ENCODE measurements at regions not wholly inside any gene's neighbourhood (a gene's known extent, or its start where the extent isn't known, plus 50 kb on each side); places are given as distances from the start of the nearest gene placed in this dataset.

- H3K27ac ChIP-seq (ENCODE audit: low read depth, low read length): no peak overlapping the region
- no peaks in the 10 kb centered on the region for H3K36me3 ChIP-seq (ENCODE audit: control insufficient read depth in 2 of 4, insufficient read depth in 4 of 4, low read length in 3 of 4)
- H3K4me1 ChIP-seq (replicated peaks in 1 of 4; ENCODE audit: control insufficient read depth in 3 of 4, insufficient read depth in 4 of 4, low read length in 3 of 4): peaks cover 19 to 37% (median 29%) of the 10 kb centered on the region in 4 experiments
- POLR2A ChIA-PET (ENCODE audit: partially characterized antibody): interaction anchor here (0.7 to 3.4 kb wide), 12 partner anchors 9 to 262 kb away, joined by 3 to 17 read pairs (median 4); partner anchors contain the start of genes RPL4, SMAD6 and ZWILCH
- H4K5ac ChIP-seq (ENCODE audit: insufficient read length, low read depth, low read length): no peak overlapping the region
- no peak overlapping the region for H3K14ac ChIP-seq (ENCODE audit: insufficient read length)
- H3K9ac ChIP-seq (replicated peaks in 1 of 4; ENCODE audit: extremely low read depth in 1 of 4, low read depth in 3 of 4, low read length in 3 of 4): peak overlapping the region in 3 of 4 experiments; percentile 54 to 60 (median 55); a peak in 6 of 7 replicates
- H2BK12ac ChIP-seq (ENCODE audit: low read depth, low read length): peak overlapping the region; percentile 55
- H3K23ac ChIP-seq (ENCODE audit: insufficient read length): no peak overlapping the region
- H4K91ac ChIP-seq (replicated peaks; ENCODE audit: insufficient read length, low read length): peak overlapping the region; percentile 70
- peak overlapping the region; percentile 45 to 83 for H3K4me2 ChIP-seq (ENCODE audit: insufficient read depth in 1 of 2, low read depth in 2 of 2, low read length in 2 of 2)
- H3K4ac ChIP-seq (replicated peaks; ENCODE audit: insufficient read length, low read depth, low read length): peak overlapping the region; percentile 63
- DNase-seq (ENCODE audit: low read depth in 1 of 2, low spot score in 2 of 2): peak; percentile 36 to 68
- H3K79me1 ChIP-seq (ENCODE audit: low read depth, low read length): no peaks in the 10 kb centered on the region
- peaks cover 0 to 5% (median 1%) of the 10 kb centered on the region in 4 experiments; a peak in 4 of 7 replicates for H3K27me3 ChIP-seq (replicated peaks in 1 of 4; ENCODE audit: control insufficient read depth in 3 of 4, extremely low read depth in 1 of 4, insufficient read depth in 3 of 4, low read length in 3 of 4)
- H2BK120ac ChIP-seq (replicated peaks; ENCODE audit: low read depth, low read length): peak overlapping the region; percentile 86
- H3K18ac ChIP-seq (ENCODE audit: extremely low read depth, low read length): peak overlapping the region; percentile 95
- H2AK5ac ChIP-seq (ENCODE audit: low read depth, low read length): no peak overlapping the region
- H3K9me3 ChIP-seq (ENCODE audit: insufficient read depth in 2 of 2, low read depth in 1 of 2, low read length in 1 of 2): no peaks in the 10 kb centered on the region
- no peak overlapping the region for H2AFZ ChIP-seq (ENCODE audit: low read length)
- no peaks in the 10 kb centered on the region for H3K79me2 ChIP-seq (ENCODE audit: control insufficient read depth in 1 of 2, insufficient read depth in 2 of 2, low read length in 2 of 2)
- no peak for FAIRE-seq
- H4K8ac ChIP-seq (ENCODE audit: extremely low read depth, insufficient read depth, low read length): peak overlapping the region; percentile 87; the same call in 1 of the 2 replicates
- H3K4me3 ChIP-seq (ENCODE audit: extremely low read depth in 1 of 4, insufficient read depth in 2 of 4, low read depth in 3 of 4, low read length in 4 of 4): peak overlapping the region in 2 of 4 experiments; percentile 11 to 50; a peak in 5 of 8 replicates
- CTCF ChIA-PET (ENCODE audit: partially characterized antibody): interaction anchor here (0.6 to 22.4 kb wide), 23 partner anchors 8 to 241 kb away, joined by 3 to 361 read pairs (median 4); partner anchors contain the start of gene SMAD6
- no peak overlapping the region; the same call in 1 of the 2 replicates for H2BK15ac ChIP-seq (ENCODE audit: low read length)
- no peak overlapping the region for H3K56ac ChIP-seq (replicated peaks; ENCODE audit: insufficient read length, low read depth, low read length)
- peak overlapping the region; percentile 93; the same call in 1 of the 2 replicates for H2BK5ac ChIP-seq (ENCODE audit: low read depth, low read length)
- no peaks in the 10 kb centered on the region for H4K20me1 ChIP-seq (replicated peaks in 1 of 2; ENCODE audit: control insufficient read depth in 1 of 2, insufficient read depth in 2 of 2, low read length in 2 of 2)
- peak overlapping the region; percentile 64 for H2BK20ac ChIP-seq (ENCODE audit: low read length)
- WGBS, 2 experiments (ENCODE audit: extremely low coverage in 1 of 2, insufficient coverage in 1 of 2, insufficient read length in 1 of 2, insufficient replicate concordance in 2 of 2, low coverage in 1 of 2, low lambda C conversion rate in 2 of 2, missing lambda C conversion rate in 1 of 2): 10% methylated on average over 36 of the region's 75 CpGs; no CpG with 5 or more reads in 1 of the 2 experiments
- H3K23me2 ChIP-seq (ENCODE audit: low read depth, low read length): no peaks in the 10 kb centered on the region; the same call in 1 of the 2 replicates
- TF ChIP-seq RXRA (IDR thresholded peaks at IDR 0.05; ENCODE audit: insufficient read depth, low read depth, low read length): no peak
- TF ChIP-seq RBBP5 (IDR thresholded peaks at IDR 0.05; ENCODE audit: borderline replicate concordance, low read depth, low read length): no peak; the same call in 1 of the 2 replicates
- TF ChIP-seq HDAC2 (IDR thresholded peaks at IDR 0.05; ENCODE audit: borderline replicate concordance in 1 of 2, low read depth in 2 of 2, low read length in 2 of 2): no peak
- no peak for TF ChIP-seq SIRT6 (IDR thresholded peaks at IDR 0.05; ENCODE audit: low read length)
- no peak for TF ChIP-seq CEBPB (IDR thresholded peaks at IDR 0.05; ENCODE audit: low read depth, low read length)
- no peak for TF ChIP-seq SP1 (IDR thresholded peaks at IDR 0.05; ENCODE audit: low read depth, low read length)
- TF ChIP-seq TEAD4 (IDR thresholded peaks at IDR 0.05; ENCODE audit: low read depth, low read length): peak; percentile 92
- TF ChIP-seq SUZ12 (IDR thresholded peaks at IDR 0.05; ENCODE audit: low read length): no peak
- TF ChIP-seq RFX5 (IDR thresholded peaks at IDR 0.05; ENCODE audit: borderline replicate concordance, low read depth, low read length): no peak
- TF ChIP-seq CTBP2 (IDR thresholded peaks at IDR 0.05; ENCODE audit: borderline replicate concordance, insufficient read depth, insufficient read length, low read length): peak; percentile 76
These were observed 56.0 kb upstream of the LCTL start for GRCh38 chr15:66621491-66622467.
